PFSK-1 (cell line): ENCODE measurements at regions not wholly inside any gene's neighbourhood (a gene's known extent, or its start where the extent isn't known, plus 50 kb on each side); places are given as distances from the start of the nearest gene placed in this dataset.

Experiments used
- FOXP2 ChIP-seq: optimal IDR thresholded peaks from 2 replicates; pipeline ENCODE3; 2011; ENCODE audit warnings: borderline replicate concordance, control low read depth, inconsistent platforms; ENCODE audit not compliant: insufficient read depth; ENCODE audit errors: extremely low read length, extremely low read depth
- POLR2AphosphoS5 ChIP-seq: IDR thresholded peaks from 2 replicates; pipeline ENCODE4 v1.6.1; 2012; ENCODE audit warnings: low read depth, mild to moderate bottlenecking, control low read depth, low read length, moderate library complexity
- SIN3A ChIP-seq: IDR thresholded peaks from 2 replicates; pipeline ENCODE4 v1.6.1; 2012; ENCODE audit warnings: mild to moderate bottlenecking, low read length, moderate library complexity, borderline replicate concordance; ENCODE audit not compliant: insufficient read depth
- TAF1 ChIP-seq: IDR thresholded peaks from 2 replicates; pipeline ENCODE4 v1.6.1; 2012; ENCODE audit warnings: low read length, control low read depth, borderline replicate concordance; ENCODE audit not compliant: insufficient read depth
- TF ChIP-seq, protein P1 (sequence below), 2 experiments: IDR thresholded peaks; 2 replicates each; pipeline versions ENCODE4 v1.6.1 to v1.8.0; 2011 to 2012; ENCODE audit warnings: low read depth in 2 of 2, low read length in 2 of 2, control low read depth in 1 of 2, inconsistent platforms in 1 of 2, mild to moderate bottlenecking in 1 of 2, moderate library complexity in 1 of 2; ENCODE audit not compliant: insufficient read depth in 1 of 2

DNA sequence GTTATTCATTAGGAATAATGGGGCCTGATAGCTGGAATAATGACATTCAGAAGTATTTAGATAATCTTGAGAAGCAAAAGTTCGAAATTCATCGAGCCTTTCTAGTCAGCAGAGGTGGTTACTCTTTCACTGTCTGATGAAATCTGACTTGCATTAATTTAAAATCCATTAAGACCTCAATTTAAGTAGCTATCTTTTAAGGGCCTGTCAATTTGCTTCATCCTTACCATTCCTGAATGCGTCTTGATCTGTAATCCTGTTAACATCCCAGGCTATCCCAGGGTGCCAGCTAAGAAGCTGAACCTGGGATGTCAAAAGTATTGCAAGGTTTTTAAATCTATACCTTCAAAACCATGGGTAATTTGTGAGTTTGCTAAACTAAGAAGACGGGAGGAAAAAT lies 1491.0 kb upstream of the MIR17HG start:
- TF ChIP-seq TAF1: no peak
- TF ChIP-seq POLR2AphosphoS5: no peak
- TF ChIP-seq, protein P1, sequence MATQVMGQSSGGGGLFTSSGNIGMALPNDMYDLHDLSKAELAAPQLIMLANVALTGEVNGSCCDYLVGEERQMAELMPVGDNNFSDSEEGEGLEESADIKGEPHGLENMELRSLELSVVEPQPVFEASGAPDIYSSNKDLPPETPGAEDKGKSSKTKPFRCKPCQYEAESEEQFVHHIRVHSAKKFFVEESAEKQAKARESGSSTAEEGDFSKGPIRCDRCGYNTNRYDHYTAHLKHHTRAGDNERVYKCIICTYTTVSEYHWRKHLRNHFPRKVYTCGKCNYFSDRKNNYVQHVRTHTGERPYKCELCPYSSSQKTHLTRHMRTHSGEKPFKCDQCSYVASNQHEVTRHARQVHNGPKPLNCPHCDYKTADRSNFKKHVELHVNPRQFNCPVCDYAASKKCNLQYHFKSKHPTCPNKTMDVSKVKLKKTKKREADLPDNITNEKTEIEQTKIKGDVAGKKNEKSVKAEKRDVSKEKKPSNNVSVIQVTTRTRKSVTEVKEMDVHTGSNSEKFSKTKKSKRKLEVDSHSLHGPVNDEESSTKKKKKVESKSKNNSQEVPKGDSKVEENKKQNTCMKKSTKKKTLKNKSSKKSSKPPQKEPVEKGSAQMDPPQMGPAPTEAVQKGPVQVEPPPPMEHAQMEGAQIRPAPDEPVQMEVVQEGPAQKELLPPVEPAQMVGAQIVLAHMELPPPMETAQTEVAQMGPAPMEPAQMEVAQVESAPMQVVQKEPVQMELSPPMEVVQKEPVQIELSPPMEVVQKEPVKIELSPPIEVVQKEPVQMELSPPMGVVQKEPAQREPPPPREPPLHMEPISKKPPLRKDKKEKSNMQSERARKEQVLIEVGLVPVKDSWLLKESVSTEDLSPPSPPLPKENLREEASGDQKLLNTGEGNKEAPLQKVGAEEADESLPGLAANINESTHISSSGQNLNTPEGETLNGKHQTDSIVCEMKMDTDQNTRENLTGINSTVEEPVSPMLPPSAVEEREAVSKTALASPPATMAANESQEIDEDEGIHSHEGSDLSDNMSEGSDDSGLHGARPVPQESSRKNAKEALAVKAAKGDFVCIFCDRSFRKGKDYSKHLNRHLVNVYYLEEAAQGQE (IDR thresholded peaks at IDR 0.05; ENCODE audit: insufficient read depth in 1 of 2, low read depth in 2 of 2, low read length in 2 of 2): no peak
- no peak for TF ChIP-seq SIN3A
- no peak for TF ChIP-seq FOXP2
